ENCODE measurements at regions not wholly inside any gene's neighbourhood (a gene's known extent, or its start where the extent isn't known, plus 50 kb on each side); places are given as distances from the start of the nearest gene placed in this dataset.
"Not testable (repeated sequence)": the region's sequence is repeated elsewhere in the genome, so short reads cannot be mapped to it uniquely, and the experiment has no call there.

GRCh38 chr15:26115229-26115943 lies 252.3 kb upstream of the ATP10A start:
- no peak for DNase-seq

GRCh38 chr15:26114128-26114527 lies 251.0 kb upstream of the ATP10A start:
- DNase-seq, result not testable (repeated sequence)

- DNase-seq, result no peak
Observed at GRCh38 chr15:26113296-26113695, 250.2 kb upstream of the ATP10A start.

DNA sequence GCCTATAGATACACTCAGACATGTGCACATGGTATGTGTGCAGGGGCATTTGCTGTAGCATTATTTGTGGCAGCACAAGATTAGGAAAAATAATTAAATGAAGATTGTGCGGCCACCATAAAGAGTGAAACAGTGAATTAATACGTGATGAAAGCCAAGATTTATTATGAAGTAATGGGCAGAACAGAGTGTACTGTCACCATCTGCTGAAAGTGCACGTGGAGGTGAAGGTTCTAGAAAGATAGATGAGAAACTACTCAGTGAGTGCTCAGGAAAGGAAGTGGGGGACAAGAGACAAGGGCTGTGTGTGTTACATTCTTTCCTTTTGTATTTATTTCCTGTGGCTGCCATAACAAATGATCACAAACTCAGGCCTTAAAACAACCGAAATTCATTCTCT lies 246.1 kb upstream of the ATP10A start:
- no peak for DNase-seq

- DNase-seq, result no peak
Observed at GRCh38 chr15:26106556-26106955, 243.4 kb upstream of the ATP10A start.

- DNase-seq, result no peak
Observed at GRCh38 chr15:26103002-26103404, 239.9 kb upstream of the ATP10A start.

- DNase-seq, result no peak
Observed at GRCh38 chr15:26102365-26102764, 239.2 kb upstream of the ATP10A start.

GRCh38 chr15:26101443-26101842 lies 238.3 kb upstream of the ATP10A start:
- DNase-seq, result no peak

DNA sequence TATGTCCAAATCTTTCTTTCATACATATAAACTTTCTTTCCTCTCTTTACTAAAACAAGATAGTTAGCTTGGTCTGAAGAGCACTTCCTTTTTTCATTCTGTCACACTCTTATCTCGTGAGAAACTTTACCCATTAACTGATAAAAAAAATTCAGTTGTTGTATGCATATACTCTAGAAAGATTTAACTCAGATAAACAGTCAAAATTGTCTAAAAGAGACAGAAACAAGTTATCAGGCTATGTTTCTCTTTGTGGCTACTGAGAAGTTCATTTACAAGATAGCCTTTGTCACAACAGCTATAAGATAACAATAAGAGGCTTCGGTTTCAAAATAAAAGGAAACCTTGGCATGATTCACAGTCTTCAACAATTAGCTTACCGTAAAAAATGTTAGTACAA lies 235.7 kb upstream of the ATP10A start:
- DNase-seq, result no peak

GRCh38 chr15:26097216-26097615 lies 234.1 kb upstream of the ATP10A start:
- no peak for DNase-seq

GRCh38 chr15:26096581-26096980 lies 233.5 kb upstream of the ATP10A start:
- no peak for DNase-seq

- DNase-seq, result no peak
Observed at GRCh38 chr15:26095710-26096330, 232.7 kb upstream of the ATP10A start.

GRCh38 chr15:26091184-26091583 lies 228.1 kb upstream of the ATP10A start:
- DNase-seq, result no peak

DNA sequence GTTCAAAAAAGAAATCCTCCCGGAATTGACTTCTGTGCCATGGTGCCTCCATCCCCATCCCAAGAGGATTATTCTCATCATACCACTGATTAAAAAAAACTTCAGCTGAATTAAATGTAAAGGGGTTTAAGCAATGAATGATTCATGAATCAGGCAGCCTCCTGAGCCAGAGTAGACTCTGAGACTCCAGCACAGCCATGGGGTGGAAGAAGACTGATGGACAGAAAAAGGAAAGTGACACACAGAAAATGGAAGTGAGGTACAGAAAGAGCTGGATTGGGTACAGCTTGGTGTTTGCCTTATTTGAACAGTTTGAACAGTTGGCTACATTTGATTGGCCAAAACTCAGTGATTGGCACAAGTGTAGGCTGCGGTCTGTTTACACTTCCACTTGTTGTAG lies 224.8 kb upstream of the ATP10A start:
- DNase-seq, result no peak

DNA sequence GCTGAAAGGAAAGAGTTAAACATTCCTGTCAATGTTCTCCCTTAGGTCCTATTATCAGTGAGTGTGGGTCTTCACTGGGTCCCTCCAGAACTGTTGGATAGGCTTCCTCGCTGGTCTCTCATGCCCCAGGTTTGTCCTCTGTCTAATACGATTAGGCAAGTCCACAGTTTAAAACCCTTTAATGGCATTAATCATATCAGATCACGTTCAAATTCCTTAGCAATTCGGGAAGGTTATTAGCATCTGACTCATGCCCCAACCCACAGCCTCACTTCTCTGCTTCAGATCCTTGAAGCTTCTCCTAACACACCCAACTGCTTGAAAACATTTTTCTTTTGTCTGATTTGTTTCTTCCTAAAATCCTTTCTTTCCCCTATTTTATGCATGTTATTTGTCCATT lies 224.3 kb upstream of the ATP10A start:
- DNase-seq, result no peak

DNA sequence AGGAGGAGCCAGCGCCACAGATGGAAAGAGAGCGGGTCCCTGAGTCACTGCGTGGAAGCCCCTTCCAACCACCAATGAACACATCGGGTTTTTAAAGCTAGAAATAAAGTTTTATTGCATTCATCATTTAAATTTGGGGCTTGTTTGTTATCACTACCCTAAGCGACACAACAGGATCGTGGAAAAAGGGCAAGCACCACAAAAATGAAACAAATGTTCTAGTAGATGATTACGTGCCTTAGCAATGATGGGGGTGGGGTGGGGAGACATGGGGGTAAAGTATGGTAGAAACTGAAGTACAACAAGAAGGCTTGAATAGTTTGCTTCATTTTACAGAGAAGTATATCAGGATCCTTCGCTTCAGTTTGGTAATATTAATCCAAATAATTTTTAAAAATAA lies 221.6 kb upstream of the ATP10A start:
- no peak for DNase-seq

DNA sequence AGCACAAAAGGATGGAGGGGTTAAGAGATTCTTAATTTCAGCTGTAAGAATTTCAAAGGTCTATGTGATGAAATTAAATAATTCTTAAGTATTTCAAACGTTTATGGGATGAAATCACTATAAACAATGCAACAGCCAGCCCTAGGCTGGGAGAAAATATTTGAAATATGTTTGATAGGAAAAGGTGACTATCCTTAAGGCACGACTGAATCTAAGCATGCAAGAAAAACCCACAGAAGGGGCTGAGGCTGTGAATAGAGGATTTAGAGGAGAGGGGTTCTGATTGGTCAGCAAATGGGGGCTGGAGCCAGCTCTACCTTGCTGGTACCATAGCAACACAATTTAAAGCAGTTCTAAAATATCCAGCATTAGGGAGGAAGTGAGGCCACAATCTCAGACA lies 220.8 kb upstream of the ATP10A start:
- DNase-seq, result no peak

- no peak for DNase-seq
Observed at GRCh38 chr15:26083457-26083856, 220.3 kb upstream of the ATP10A start.

GRCh38 chr15:26082221-26083109 lies 219.3 kb upstream of the ATP10A start:
- peak; percentile 95 to 96 for DNase-seq

DNA sequence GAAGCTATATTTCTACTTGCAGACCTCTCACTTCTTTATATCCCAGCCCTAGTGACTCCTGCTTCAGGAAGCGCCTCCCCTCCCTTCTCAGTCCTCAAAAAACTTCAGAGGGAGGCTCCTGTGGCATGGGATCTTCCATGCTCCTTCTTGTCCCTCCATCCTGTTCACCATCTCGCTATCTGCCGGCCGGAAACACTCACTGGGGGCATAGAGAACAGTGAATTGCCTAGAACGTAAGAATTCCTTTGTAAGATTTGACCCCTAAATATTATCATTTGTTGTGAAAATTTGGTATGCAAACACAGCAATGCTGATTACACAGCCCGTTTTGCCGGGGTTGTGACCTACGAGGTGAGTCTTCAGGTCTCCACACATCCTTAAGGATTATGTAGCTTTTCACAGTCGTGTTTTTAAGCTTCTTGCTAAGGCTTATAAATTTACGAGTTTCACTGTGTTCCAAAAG lies 218.7 kb upstream of the ATP10A start:
- no peak for DNase-seq

DNA sequence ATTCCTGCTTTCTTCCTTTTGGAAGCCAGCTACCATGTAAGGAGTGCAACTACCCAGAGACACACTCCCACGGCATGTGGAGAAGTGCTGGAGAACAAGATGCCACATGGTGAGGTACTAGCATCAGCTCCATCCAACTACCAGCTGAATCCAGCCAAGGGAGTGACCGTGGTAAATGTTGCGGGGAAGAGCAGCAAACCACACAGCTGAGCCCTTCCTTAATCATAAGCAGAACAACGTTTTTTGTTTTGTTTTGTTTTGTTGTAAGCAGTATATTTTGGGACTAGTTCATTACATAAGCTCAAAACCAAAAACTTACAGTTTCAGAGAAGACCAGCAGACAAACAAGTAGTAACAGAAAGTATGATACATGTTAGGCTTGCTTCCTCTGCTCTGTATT lies 212.6 kb upstream of the ATP10A start:
- DNase-seq, result no peak

DNA sequence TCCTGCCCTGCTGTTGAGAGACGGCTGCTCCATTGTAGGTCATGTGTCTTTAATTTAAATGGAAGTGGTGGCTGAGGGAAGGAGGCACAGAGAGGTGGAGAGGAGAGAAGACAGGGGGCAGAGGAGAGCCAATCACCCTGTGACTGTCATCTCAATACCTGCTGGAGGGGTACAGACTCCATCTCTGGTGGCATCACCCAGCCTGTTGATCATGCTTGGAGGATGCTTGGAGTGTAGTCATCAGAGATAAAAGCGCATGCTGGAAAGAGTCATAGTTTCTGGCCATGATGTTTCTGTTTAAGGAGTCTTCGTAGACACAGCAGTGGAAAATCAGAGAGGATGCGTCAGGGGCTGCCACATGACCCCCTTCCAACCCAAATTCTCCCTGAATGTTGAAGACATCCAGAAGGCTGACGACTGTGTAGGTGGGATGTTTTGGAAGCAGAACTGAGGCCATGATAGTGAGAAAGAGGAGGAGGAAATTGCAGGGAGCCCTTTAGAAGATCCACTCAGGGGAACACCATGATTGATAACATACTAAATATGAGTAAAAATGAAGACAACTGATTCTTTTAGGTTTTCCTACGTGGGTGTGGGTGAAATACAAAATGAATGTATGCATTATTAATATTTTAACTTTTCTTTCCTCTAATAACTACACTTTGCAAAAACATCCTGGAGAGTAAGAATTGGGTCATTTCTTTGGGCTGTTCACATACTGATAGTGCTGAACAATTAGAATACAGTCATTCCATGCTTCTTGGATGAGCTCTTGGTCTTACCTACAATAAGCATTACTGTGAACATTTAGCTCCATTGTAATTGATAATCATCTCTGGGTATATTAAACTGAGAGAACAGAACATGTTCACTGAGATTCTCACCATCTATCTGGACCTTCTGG lies 210.6 kb upstream of the ATP10A start:
- DNase-seq, result no peak
